Right lobe of liver (tissue), 4 donors: ENCODE measurements at regions not wholly inside any gene's neighbourhood (a gene's known extent, or its start where the extent isn't known, plus 50 kb on each side); places are given as distances from the start of the nearest gene placed in this dataset.

Source experiments
- POLR2A ChIP-seq: fragments of 450-650 bp; IDR thresholded peaks from one replicate; pipeline ENCODE4 v1.6.1; 2017; ENCODE audit warnings: antibody characterized with exemption, mild to moderate bottlenecking
- TF ChIP-seq, protein P1 (sequence below), 4 donors: fragments of 200-600 bp in 3 of 4; fragments of 450-650 bp in 1 of 4; IDR thresholded peaks; one replicate each; pipeline versions ENCODE4 v1.5.1 to v1.8.0; 2016 to 2022; ENCODE audit warnings: antibody characterized with exemption in 4 of 4, mild to moderate bottlenecking in 2 of 4
- donor health status: DM: no; HTN: no; CAD: no.
- donor health status: DM: no; HTN: no; CAD: no.
- donor health status: DM: no; HTN: yes; CAD: no.

DNA sequence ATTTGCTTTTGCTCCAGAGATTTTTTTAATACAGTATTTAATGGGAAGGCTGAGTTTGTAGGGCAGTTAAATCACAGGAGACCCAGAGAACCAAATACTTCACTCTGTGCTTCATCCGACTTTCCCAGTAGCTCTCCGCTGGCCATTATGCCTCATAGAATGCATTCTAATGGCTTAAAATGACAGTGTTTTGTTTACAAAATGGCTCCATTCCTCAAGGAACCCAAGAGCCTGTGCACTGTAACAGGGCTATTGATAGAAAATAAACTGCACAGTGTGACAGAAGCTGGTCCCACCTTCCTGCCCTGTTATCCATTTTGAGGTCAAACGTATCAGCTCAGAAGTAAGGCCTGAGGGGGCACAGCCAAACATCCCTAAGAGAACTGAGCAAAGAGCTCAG is 136.5 kb downstream of the RAP2A start:
- TF ChIP-seq, protein P1, sequence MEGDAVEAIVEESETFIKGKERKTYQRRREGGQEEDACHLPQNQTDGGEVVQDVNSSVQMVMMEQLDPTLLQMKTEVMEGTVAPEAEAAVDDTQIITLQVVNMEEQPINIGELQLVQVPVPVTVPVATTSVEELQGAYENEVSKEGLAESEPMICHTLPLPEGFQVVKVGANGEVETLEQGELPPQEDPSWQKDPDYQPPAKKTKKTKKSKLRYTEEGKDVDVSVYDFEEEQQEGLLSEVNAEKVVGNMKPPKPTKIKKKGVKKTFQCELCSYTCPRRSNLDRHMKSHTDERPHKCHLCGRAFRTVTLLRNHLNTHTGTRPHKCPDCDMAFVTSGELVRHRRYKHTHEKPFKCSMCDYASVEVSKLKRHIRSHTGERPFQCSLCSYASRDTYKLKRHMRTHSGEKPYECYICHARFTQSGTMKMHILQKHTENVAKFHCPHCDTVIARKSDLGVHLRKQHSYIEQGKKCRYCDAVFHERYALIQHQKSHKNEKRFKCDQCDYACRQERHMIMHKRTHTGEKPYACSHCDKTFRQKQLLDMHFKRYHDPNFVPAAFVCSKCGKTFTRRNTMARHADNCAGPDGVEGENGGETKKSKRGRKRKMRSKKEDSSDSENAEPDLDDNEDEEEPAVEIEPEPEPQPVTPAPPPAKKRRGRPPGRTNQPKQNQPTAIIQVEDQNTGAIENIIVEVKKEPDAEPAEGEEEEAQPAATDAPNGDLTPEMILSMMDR (IDR thresholded peaks at IDR 0.05) = no peak
- no peak for TF ChIP-seq POLR2A
